Panc1 (cell line): ENCODE measurements at regions not wholly inside any gene's neighbourhood (a gene's known extent, or its start where the extent isn't known, plus 50 kb on each side); places are given as distances from the start of the nearest gene placed in this dataset.

Experiments
- ATAC-seq: fragments of 200-7000 bp; cut with Tn5 transposase; 2 replicates; pipeline ENCODE4 v1.9.1; 2020; ENCODE audit warnings: mild to moderate bottlenecking, moderate library complexity
- BruUV-seq: library from RNA; stranded (reverse); fragments of 400-500 nt; replicated peaks from 2 replicates; lab custom pipeline; 2021; lab: Mats Ljungman, UMichigan
- CTCF ChIA-PET: fragments of 300-600 bp; sonication (Branson Sonifier 250); formaldehyde crosslinking; loops from one replicate; lab custom pipeline; 2022; ENCODE audit warnings: antibody characterized with exemption; lab: Charles Lee
- POLR2A ChIA-PET: fragments of 300-600 bp; sonication (Branson Sonifier 250); formaldehyde crosslinking; loops from one replicate; lab custom pipeline; 2022; ENCODE audit warnings: antibody characterized with exemption; lab: Charles Lee
- DNase-seq: peaks from one replicate; pipeline ENCODE4 v3.0.0-alpha.2; 2010; ENCODE audit warnings: low read depth, low spot score
- H3K27ac ChIP-seq: 2 replicates; pipeline ENCODE4 v1.5.1; 2011; ENCODE audit warnings: mild to moderate bottlenecking, low read length, inconsistent platforms
- H3K27me3 ChIP-seq: fragments of 200-500 bp; sonication (Bioruptor generic); 2 replicates; pipeline ENCODE4 v1.6.0; 2014; ENCODE audit warnings: low read length, inconsistent platforms; ENCODE audit not compliant: control insufficient read depth, insufficient read depth
- H3K36me3 ChIP-seq: fragments of 200-500 bp; sonication (Bioruptor generic); 2 replicates; pipeline ENCODE4 v1.5.1; 2014; ENCODE audit warnings: inconsistent platforms, mild to moderate bottlenecking, low read length, moderate library complexity; ENCODE audit not compliant: control insufficient read depth, insufficient read depth
- H3K4me1 ChIP-seq: 2 replicates; pipeline ENCODE4 v1.5.1; 2011; ENCODE audit warnings: inconsistent platforms, mild to moderate bottlenecking, low read length, moderate library complexity; ENCODE audit not compliant: control insufficient read depth, insufficient read depth
- H3K4me3 ChIP-seq, 2 experiments: 2 replicates each; pipeline ENCODE4 v1.5.1; 2011 to 2012; ENCODE audit warnings: low read depth in 2 of 2, low read length in 2 of 2, mild to moderate bottlenecking in 2 of 2, inconsistent platforms in 1 of 2, moderate library complexity in 1 of 2
- H3K9me3 ChIP-seq: fragments of 200-500 bp; sonication (Bioruptor generic); 2 replicates; pipeline ENCODE4 v1.5.1; 2014; ENCODE audit warnings: low read depth, mild to moderate bottlenecking, inconsistent platforms, low read length, moderate library complexity; ENCODE audit not compliant: control insufficient read depth, insufficient read depth
- POLR2AphosphoS5 ChIP-seq: IDR thresholded peaks from 2 replicates; pipeline ENCODE4 v1.6.1; 2012; ENCODE audit warnings: mild to moderate bottlenecking, low read depth, low read length, moderate library complexity
- SIN3A ChIP-seq: IDR thresholded peaks from 2 replicates; pipeline ENCODE4 v1.6.1; 2012; ENCODE audit warnings: low read depth, mild to moderate bottlenecking, low read length, moderate library complexity, borderline replicate concordance; ENCODE audit not compliant: insufficient read depth
- TCF7L2 ChIP-seq: IDR thresholded peaks from 2 replicates; pipeline ENCODE4 v1.6.1; 2011; ENCODE audit warnings: mild to moderate bottlenecking, low read depth, low read length, inconsistent platforms
- in situ Hi-C: cut with HindIII; loops from 2 replicates; pipeline ENCODE4 v1.10.0; 2016; ENCODE audit warnings: low sequenced_read_pairs, low pct_unique_long_range_greater_than_20kb
- intact Hi-C: fragments of 100-400 bp; cut with micrococcal nuclease; formaldehyde crosslinking; loops from one replicate; pipeline ENCODE4 v1.10.0; 2022; ENCODE audit not compliant: unreplicated experiment
- TF ChIP-seq, protein P1 (sequence below), 2 experiments: IDR thresholded peaks; 2 replicates each; pipeline ENCODE4 v1.6.1; 2011 to 2012; ENCODE audit warnings: low read depth in 2 of 2, control low read depth in 1 of 2, low read length in 1 of 2, mild to moderate bottlenecking in 1 of 2, moderate library complexity in 1 of 2; ENCODE audit not compliant: insufficient read depth in 1 of 2
- TF ChIP-seq, protein P2 (sequence below): fragments of 450-650 bp; IDR thresholded peaks from 2 replicates; pipeline ENCODE4 v1.5.1; 2017; ENCODE audit warnings: mild to moderate bottlenecking

DNA sequence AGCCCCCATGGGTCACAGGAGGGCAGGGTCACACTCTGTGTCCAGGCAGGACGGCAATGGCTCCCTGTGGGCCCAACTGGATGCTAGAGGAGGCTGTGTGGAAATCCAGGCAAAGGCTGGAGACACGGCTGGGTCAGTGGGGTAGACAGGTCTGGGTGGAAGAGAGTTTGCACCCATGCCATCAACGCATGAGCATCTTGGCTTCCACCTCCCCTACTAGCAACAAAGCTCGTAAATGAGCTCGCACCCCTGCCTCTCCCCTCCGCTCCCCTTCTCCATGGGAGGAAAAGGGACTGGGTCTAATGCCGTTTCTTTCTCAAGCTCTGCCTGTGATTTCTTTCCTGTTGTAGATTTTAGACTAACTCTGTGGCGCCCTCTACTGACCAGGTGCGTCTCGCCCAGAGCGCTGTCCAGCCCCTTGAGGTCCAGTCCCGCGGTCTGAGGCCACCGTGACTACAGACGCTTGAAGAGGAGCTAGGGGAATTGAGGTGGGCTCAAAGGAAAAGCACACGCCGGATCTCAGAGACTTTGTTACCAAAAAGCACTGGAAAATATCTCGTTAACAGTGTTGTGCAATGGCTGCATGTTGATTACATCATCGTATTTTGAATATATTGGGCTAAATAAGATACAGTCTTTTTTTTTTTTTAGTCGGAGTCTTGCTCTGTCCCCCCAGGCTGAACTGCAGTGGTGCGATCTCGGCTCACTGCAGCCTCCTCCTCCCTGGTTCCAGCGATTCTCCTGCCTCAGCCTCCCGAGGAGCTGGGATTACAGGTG, 50.7 kb upstream of the USP29 start:
- intact Hi-C loops: no loop called here
- no peak overlapping the region for H3K27ac ChIP-seq
- ChIA-PET POLR2A (no interaction called here), CTCF (interaction anchor here (0.6 kb wide), 1 partner anchor 377 kb away, joined by 3 read pairs; no protein-coding TSS in a partner anchor)
- no peak for TF ChIP-seq POLR2AphosphoS5
- TF ChIP-seq, protein P1, sequence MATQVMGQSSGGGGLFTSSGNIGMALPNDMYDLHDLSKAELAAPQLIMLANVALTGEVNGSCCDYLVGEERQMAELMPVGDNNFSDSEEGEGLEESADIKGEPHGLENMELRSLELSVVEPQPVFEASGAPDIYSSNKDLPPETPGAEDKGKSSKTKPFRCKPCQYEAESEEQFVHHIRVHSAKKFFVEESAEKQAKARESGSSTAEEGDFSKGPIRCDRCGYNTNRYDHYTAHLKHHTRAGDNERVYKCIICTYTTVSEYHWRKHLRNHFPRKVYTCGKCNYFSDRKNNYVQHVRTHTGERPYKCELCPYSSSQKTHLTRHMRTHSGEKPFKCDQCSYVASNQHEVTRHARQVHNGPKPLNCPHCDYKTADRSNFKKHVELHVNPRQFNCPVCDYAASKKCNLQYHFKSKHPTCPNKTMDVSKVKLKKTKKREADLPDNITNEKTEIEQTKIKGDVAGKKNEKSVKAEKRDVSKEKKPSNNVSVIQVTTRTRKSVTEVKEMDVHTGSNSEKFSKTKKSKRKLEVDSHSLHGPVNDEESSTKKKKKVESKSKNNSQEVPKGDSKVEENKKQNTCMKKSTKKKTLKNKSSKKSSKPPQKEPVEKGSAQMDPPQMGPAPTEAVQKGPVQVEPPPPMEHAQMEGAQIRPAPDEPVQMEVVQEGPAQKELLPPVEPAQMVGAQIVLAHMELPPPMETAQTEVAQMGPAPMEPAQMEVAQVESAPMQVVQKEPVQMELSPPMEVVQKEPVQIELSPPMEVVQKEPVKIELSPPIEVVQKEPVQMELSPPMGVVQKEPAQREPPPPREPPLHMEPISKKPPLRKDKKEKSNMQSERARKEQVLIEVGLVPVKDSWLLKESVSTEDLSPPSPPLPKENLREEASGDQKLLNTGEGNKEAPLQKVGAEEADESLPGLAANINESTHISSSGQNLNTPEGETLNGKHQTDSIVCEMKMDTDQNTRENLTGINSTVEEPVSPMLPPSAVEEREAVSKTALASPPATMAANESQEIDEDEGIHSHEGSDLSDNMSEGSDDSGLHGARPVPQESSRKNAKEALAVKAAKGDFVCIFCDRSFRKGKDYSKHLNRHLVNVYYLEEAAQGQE (IDR thresholded peaks at IDR 0.05; ENCODE audit: insufficient read depth in 1 of 2, low read depth in 2 of 2, low read length in 1 of 2): peak; percentile 81 to 88
- TF ChIP-seq SIN3A: no peak
- TF ChIP-seq, protein P2, sequence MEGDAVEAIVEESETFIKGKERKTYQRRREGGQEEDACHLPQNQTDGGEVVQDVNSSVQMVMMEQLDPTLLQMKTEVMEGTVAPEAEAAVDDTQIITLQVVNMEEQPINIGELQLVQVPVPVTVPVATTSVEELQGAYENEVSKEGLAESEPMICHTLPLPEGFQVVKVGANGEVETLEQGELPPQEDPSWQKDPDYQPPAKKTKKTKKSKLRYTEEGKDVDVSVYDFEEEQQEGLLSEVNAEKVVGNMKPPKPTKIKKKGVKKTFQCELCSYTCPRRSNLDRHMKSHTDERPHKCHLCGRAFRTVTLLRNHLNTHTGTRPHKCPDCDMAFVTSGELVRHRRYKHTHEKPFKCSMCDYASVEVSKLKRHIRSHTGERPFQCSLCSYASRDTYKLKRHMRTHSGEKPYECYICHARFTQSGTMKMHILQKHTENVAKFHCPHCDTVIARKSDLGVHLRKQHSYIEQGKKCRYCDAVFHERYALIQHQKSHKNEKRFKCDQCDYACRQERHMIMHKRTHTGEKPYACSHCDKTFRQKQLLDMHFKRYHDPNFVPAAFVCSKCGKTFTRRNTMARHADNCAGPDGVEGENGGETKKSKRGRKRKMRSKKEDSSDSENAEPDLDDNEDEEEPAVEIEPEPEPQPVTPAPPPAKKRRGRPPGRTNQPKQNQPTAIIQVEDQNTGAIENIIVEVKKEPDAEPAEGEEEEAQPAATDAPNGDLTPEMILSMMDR: peak; percentile 82
- TF ChIP-seq TCF7L2: no peak
- BruUV-seq: no TSS peak
- in situ Hi-C loops: no loop called here
- ATAC-seq (peak; percentile 70), DNase-seq (no peak)
- no peaks in the 10 kb centered on the region for H3K27me3 ChIP-seq
- H3K4me1 ChIP-seq: no peaks in the 10 kb centered on the region
- no peaks in the 10 kb centered on the region for H3K9me3 ChIP-seq
- no peak overlapping the region for H3K4me3 ChIP-seq
- no peaks in the 10 kb centered on the region for H3K36me3 ChIP-seq
